CD14-positive monocyte (primary cell): ENCODE measurements at regions not wholly inside any gene's neighbourhood (a gene's known extent, or its start where the extent isn't known, plus 50 kb on each side); places are given as distances from the start of the nearest gene placed in this dataset.

Source experiments
- DNase-seq, 3 donors: peaks; one replicate each; pipeline ENCODE4 v3.0.0-alpha.2; 2011 to 2022
- H2AFZ ChIP-seq: 2 replicates; pipeline ENCODE4 v1.6.0; 2012; ENCODE audit warnings: mild to moderate bottlenecking, low read depth, low read length, inconsistent platforms; ENCODE audit not compliant: insufficient read depth, poor library complexity, severe bottlenecking
- H3K27ac ChIP-seq, 2 donors: 1 replicate in 1 of 2; 2 replicates in 1 of 2; pipeline ENCODE4 v1.5.1; 2012 to 2013; ENCODE audit warnings: low read length in 2 of 2, control low read depth in 1 of 2, inconsistent platforms in 1 of 2, low read depth in 1 of 2, mild to moderate bottlenecking in 1 of 2
- H3K27me3 ChIP-seq, 2 donors: one replicate each; pipeline versions ENCODE4 v1.6.0 to v1.6.1; 2011 to 2013; ENCODE audit warnings: low read length in 2 of 2; ENCODE audit not compliant: control insufficient read depth in 2 of 2, insufficient read depth in 2 of 2
- H3K36me3 ChIP-seq, 2 donors: replicated peaks in 1 of 2; 1 replicate in 1 of 2; 2 replicates in 1 of 2; pipeline versions ENCODE4 v1.5.1 to v1.6.1; 2012 to 2013; ENCODE audit warnings: low read length in 2 of 2, control low read depth in 1 of 2, inconsistent platforms in 1 of 2, mild to moderate bottlenecking in 1 of 2; ENCODE audit not compliant: insufficient read depth in 2 of 2, control insufficient read depth in 1 of 2
- H3K4me1 ChIP-seq, 2 donors: 1 replicate in 1 of 2; 2 replicates in 1 of 2; pipeline versions ENCODE4 v1.5.1 to v1.6.1; 2012 to 2013; ENCODE audit warnings: low read length in 2 of 2, control low read depth in 1 of 2, inconsistent platforms in 1 of 2, mild to moderate bottlenecking in 1 of 2, moderate library complexity in 1 of 2; ENCODE audit not compliant: insufficient read depth in 2 of 2, control insufficient read depth in 1 of 2
- H3K4me2 ChIP-seq: replicated peaks from 2 replicates; pipeline ENCODE3; 2012; ENCODE audit warnings: low read length, moderate library complexity, mild to moderate bottlenecking; ENCODE audit not compliant: poor library complexity, severe bottlenecking; ENCODE audit errors: extremely low read depth
- H3K4me3 ChIP-seq, 3 experiments: fragments of 200-600 bp in 1 of 3; sonication (generic) in 1 of 3; replicated peaks in 1 of 3; 1 replicate in 2 of 3; 2 replicates in 1 of 3; pipeline ENCODE4 v1.5.1; 2011 to 2013; ENCODE audit warnings: low read length in 3 of 3, mild to moderate bottlenecking in 3 of 3, control low read depth in 2 of 3, low read depth in 2 of 3, inconsistent platforms in 1 of 3, moderate library complexity in 1 of 3
- H3K79me2 ChIP-seq: 2 replicates; pipeline ENCODE4 v1.6.0; 2012; ENCODE audit warnings: mild to moderate bottlenecking, control low read depth, inconsistent platforms, low read length, moderate library complexity; ENCODE audit not compliant: insufficient read depth
- H3K9ac ChIP-seq: 2 replicates; pipeline ENCODE4 v1.6.0; 2017; ENCODE audit warnings: low read length, mild to moderate bottlenecking; ENCODE audit not compliant: insufficient read depth, poor library complexity, severe bottlenecking
- H3K9me3 ChIP-seq, 2 donors: replicated peaks in 1 of 2; 1 replicate in 1 of 2; 2 replicates in 1 of 2; pipeline versions ENCODE4 v1.5.1 to v1.6.1; 2012 to 2013; ENCODE audit warnings: low read length in 2 of 2, control low read depth in 1 of 2; ENCODE audit not compliant: control insufficient read depth in 1 of 2, insufficient read depth in 1 of 2
- H4K20me1 ChIP-seq: 2 replicates; pipeline ENCODE4 v1.6.0; 2012; ENCODE audit warnings: mild to moderate bottlenecking, low read length, control low read depth, moderate library complexity; ENCODE audit not compliant: insufficient read depth
- H3K27ac Mint-ChIP-seq, 7 donors: one replicate each; pipeline ENCODE4 v1.8.0; 2020; ENCODE audit warnings: mild to moderate bottlenecking in 7 of 7, mixed read lengths in 7 of 7, moderate library complexity in 6 of 7, inconsistent platforms in 2 of 7
- H3K27me3 Mint-ChIP-seq, 3 donors: one replicate each; pipeline ENCODE4 v1.8.0; 2021 to 2022; ENCODE audit warnings: low read depth in 3 of 3, mild to moderate bottlenecking in 3 of 3, mixed read lengths in 3 of 3, moderate library complexity in 3 of 3, inconsistent platforms in 1 of 3
- H3K36me3 Mint-ChIP-seq, 2 donors: one replicate each; pipeline ENCODE4 v1.8.0; 2020; ENCODE audit warnings: mixed read lengths in 2 of 2, inconsistent platforms in 1 of 2, mild to moderate bottlenecking in 1 of 2
- H3K4me1 Mint-ChIP-seq: one replicate; pipeline ENCODE4 v1.8.0; 2020; ENCODE audit warnings: mild to moderate bottlenecking, mixed read lengths
- H3K4me3 Mint-ChIP-seq, 2 donors: one replicate each; pipeline ENCODE4 v1.8.0; 2020; ENCODE audit warnings: mild to moderate bottlenecking in 2 of 2, mixed read lengths in 2 of 2, moderate library complexity in 1 of 2
- H3K9me3 Mint-ChIP-seq, 7 donors: one replicate each; pipeline ENCODE4 v1.8.0; 2020 to 2022; ENCODE audit warnings: mixed read lengths in 7 of 7, mild to moderate bottlenecking in 6 of 7, moderate library complexity in 6 of 7, inconsistent platforms in 2 of 7
- WGBS: methylation state at CpG from one replicate; pipeline ENCODE4 v1.1.5; 2013; ENCODE audit warnings: missing lambda C conversion rate; ENCODE audit not compliant: insufficient coverage; 5-methylcytosine and 5-hydroxymethylcytosine counted together
- intact Hi-C, 2 donors: fragments of 100-400 bp; cut with micrococcal nuclease; formaldehyde crosslinking; loops; one replicate each; pipeline versions ENCODE4 v1.15.0 to v1.15.1; 2023
- TF ChIP-seq, protein P1 (sequence below): fragments of 200-600 bp; IDR thresholded peaks from one replicate; pipeline ENCODE4 v1.8.0; 2022; ENCODE audit warnings: antibody characterized with exemption, mild to moderate bottlenecking

DNA sequence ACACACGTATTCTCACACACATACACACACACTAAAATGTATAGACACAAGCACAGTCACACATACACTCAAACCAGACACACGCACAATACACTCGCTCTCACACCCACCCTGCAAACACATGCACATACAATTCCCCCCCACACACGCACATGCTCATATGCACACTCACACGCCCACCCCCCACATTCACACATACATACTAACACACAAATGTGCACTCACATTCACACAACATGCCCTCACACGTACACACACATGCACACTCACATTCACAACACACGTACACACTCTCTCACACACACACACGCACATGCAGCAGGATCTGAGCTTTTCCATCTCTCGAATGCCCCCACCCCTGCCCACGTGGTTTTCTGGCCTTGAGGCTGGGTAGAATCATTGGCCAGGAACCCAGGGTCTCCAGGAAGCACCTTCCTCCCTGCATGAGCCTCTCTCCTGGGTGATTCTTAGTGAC lies 589.7 kb downstream of the PTPRU start:
- peaks cover 0 to 3% of the 10 kb centered on the region in 2 donors for H3K9me3 ChIP-seq
- H3K27ac ChIP-seq = no peak overlapping the region
- TF ChIP-seq, protein P1, sequence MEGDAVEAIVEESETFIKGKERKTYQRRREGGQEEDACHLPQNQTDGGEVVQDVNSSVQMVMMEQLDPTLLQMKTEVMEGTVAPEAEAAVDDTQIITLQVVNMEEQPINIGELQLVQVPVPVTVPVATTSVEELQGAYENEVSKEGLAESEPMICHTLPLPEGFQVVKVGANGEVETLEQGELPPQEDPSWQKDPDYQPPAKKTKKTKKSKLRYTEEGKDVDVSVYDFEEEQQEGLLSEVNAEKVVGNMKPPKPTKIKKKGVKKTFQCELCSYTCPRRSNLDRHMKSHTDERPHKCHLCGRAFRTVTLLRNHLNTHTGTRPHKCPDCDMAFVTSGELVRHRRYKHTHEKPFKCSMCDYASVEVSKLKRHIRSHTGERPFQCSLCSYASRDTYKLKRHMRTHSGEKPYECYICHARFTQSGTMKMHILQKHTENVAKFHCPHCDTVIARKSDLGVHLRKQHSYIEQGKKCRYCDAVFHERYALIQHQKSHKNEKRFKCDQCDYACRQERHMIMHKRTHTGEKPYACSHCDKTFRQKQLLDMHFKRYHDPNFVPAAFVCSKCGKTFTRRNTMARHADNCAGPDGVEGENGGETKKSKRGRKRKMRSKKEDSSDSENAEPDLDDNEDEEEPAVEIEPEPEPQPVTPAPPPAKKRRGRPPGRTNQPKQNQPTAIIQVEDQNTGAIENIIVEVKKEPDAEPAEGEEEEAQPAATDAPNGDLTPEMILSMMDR = no peak
- Mint-ChIP-seq H3K4me3 (no peak overlapping the region), H3K9me3 (no peaks in the 10 kb centered on the region), H3K27me3 (peaks cover 0 to 4% (median 2%) of the 10 kb centered on the region in 3 donors), H3K4me1 (no peaks in the 10 kb centered on the region), H3K36me3 (no peaks in the 10 kb centered on the region), H3K27ac (no peak overlapping the region)
- H3K4me3 ChIP-seq = no peak overlapping the region
- H3K36me3 ChIP-seq = no peaks in the 10 kb centered on the region
- H2AFZ ChIP-seq = no peak overlapping the region
- H3K4me1 ChIP-seq = no peaks in the 10 kb centered on the region
- intact Hi-C loops = no loop called here
- no peak overlapping the region for H3K9ac ChIP-seq
- no peak for DNase-seq
- no peaks in the 10 kb centered on the region for H3K79me2 ChIP-seq
- no peaks in the 10 kb centered on the region for H4K20me1 ChIP-seq
- no peaks in the 10 kb centered on the region for H3K27me3 ChIP-seq
- 86% methylated on average over 9 of the region's 10 CpGs for WGBS
- H3K4me2 ChIP-seq = no peak overlapping the region

DNA sequence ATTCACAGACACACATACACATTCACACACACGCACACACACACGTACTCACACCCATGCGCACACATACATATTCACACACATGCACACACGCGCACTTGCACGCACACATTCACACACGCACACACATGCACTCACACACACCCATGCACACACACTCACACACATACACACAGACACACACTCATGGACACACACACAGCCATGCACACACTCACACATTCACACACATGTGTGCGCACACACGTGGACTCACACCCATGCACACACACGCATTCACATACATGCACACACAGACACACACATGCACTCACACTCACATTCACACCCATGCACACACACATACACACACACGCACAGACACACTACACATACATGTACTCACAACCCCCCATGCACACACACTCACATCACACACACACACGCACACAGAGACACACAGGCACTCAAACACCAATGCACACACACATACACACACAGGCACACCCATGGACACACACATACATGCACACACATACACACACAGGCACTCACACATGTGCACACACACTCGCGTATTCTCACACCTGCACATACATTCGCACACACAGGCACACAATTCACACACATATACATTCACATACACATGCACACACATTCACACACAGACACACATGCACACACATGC lies 589.1 kb downstream of the PTPRU start:
- Histone ChIP-seq H3K79me2 (no peaks in the 10 kb centered on the region), H3K27ac (no peak overlapping the region), H3K27me3 (no peaks in the 10 kb centered on the region), H3K4me2 (no peak overlapping the region), H3K9ac (no peak overlapping the region), H2AFZ (no peak overlapping the region), H3K4me3 (no peak overlapping the region), H4K20me1 (no peaks in the 10 kb centered on the region), H3K4me1 (no peaks in the 10 kb centered on the region), H3K36me3 (no peaks in the 10 kb centered on the region), H3K9me3 (peaks cover 0 to 3% of the 10 kb centered on the region in 2 donors)
- 85% methylated on average over 14 of the region's 15 CpGs for WGBS
- Mint-ChIP-seq H3K27me3 (peaks cover 0 to 4% (median 2%) of the 10 kb centered on the region in 3 donors), H3K27ac (no peak overlapping the region), H3K9me3 (no peaks in the 10 kb centered on the region), H3K4me3 (no peak overlapping the region), H3K4me1 (no peaks in the 10 kb centered on the region), H3K36me3 (no peaks in the 10 kb centered on the region)
- intact Hi-C loops = no loop called here
- TF ChIP-seq, protein P1 = no peak
- DNase-seq = no peak
